Fibroblast of lung (primary cell): ENCODE measurements at regions not wholly inside any gene's neighbourhood (a gene's known extent, or its start where the extent isn't known, plus 50 kb on each side); places are given as distances from the start of the nearest gene placed in this dataset.

Source experiments
- EZH2 ChIP-seq: IDR thresholded peaks from 2 replicates; pipeline ENCODE4 v1.5.1; 2012; ENCODE audit warnings: low read length, control low read depth, mild to moderate bottlenecking; ENCODE audit errors: missing control alignments
- TF ChIP-seq, protein P1 (sequence below), 2 donors: IDR thresholded peaks in 1 of 2; conservative IDR thresholded peaks in 1 of 2; 1 replicate in 1 of 2; 2 replicates in 1 of 2; pipeline ENCODE4 v1.5.1; 2011 to 2012; ENCODE audit warnings: low read length in 2 of 2, control low read depth in 1 of 2, inconsistent platforms in 1 of 2, low read depth in 1 of 2, mild to moderate bottlenecking in 1 of 2

DNA sequence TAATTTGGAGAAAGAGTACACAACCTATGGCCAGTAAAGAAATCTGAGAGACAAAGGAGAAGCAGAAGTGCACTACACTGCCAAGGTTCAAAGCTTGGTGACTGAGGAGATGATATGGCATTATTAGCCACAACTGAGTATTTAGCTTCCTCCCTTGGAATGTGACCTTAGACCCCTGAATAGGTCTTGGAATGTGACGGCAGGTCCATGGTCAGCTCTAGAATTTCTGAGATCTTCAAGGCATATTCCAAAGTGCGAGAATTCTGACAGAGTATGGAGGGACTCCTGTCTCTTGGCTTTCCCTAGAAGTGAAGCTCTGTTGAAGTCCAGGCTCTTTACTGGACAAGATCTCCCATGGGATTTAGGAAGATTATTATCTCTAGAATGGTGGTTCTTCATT lies 130.0 kb upstream of the FN1 start:
- TF ChIP-seq, protein P1, sequence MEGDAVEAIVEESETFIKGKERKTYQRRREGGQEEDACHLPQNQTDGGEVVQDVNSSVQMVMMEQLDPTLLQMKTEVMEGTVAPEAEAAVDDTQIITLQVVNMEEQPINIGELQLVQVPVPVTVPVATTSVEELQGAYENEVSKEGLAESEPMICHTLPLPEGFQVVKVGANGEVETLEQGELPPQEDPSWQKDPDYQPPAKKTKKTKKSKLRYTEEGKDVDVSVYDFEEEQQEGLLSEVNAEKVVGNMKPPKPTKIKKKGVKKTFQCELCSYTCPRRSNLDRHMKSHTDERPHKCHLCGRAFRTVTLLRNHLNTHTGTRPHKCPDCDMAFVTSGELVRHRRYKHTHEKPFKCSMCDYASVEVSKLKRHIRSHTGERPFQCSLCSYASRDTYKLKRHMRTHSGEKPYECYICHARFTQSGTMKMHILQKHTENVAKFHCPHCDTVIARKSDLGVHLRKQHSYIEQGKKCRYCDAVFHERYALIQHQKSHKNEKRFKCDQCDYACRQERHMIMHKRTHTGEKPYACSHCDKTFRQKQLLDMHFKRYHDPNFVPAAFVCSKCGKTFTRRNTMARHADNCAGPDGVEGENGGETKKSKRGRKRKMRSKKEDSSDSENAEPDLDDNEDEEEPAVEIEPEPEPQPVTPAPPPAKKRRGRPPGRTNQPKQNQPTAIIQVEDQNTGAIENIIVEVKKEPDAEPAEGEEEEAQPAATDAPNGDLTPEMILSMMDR (conservative IDR thresholded peaks at IDR 0.05 in 1 of 2, IDR thresholded peaks at IDR 0.05 in 1 of 2; ENCODE audit: low read depth in 1 of 2, low read length in 2 of 2), result no peak
- no peak for TF ChIP-seq EZH2
